Kidney epithelial cell (primary cell): ENCODE measurements at regions not wholly inside any gene's neighbourhood (a gene's known extent, or its start where the extent isn't known, plus 50 kb on each side); places are given as distances from the start of the nearest gene placed in this dataset.

ENCODE experiments used
- DNase-seq: peaks from one replicate; pipeline ENCODE4 v3.0.0-alpha.2; 2010; ENCODE audit warnings: low read depth
- H3K27me3 ChIP-seq: 2 replicates; pipeline ENCODE4 v1.6.0; 2011; ENCODE audit warnings: low read length; ENCODE audit not compliant: control insufficient read depth, insufficient read depth
- H3K36me3 ChIP-seq: 2 replicates; pipeline ENCODE4 v1.5.1; 2011; ENCODE audit warnings: low read length; ENCODE audit not compliant: control insufficient read depth, insufficient read depth
- H3K4me3 ChIP-seq: 2 replicates; pipeline ENCODE4 v1.5.1; 2011; ENCODE audit warnings: low read depth, mild to moderate bottlenecking, control low read depth, low read length
- CTCF ChIP-seq: IDR thresholded peaks from 2 replicates; pipeline ENCODE4 v1.5.1; 2011; ENCODE audit warnings: mild to moderate bottlenecking, moderate library complexity, low read length, control low read depth, inconsistent platforms; ENCODE audit not compliant: insufficient read depth, poor library complexity, severe bottlenecking

GRCh38 chr10:100612601-100613595 lies 77.2 kb downstream of the HIF1AN start:
- Histone ChIP-seq H3K36me3 (no peaks in the 10 kb centered on the region), H3K27me3 (peaks cover 41% of the 10 kb centered on the region), H3K4me3 (no peak overlapping the region)
- TF ChIP-seq CTCF: no peak
- no peak for DNase-seq

GRCh38 chr10:100613846-100614245 lies 78.1 kb downstream of the HIF1AN start:
- no peak for DNase-seq
- Histone ChIP-seq H3K27me3 (peaks cover 49% of the 10 kb centered on the region), H3K4me3 (no peak overlapping the region), H3K36me3 (no peaks in the 10 kb centered on the region)
- no peak for TF ChIP-seq CTCF

GRCh38 chr10:100614429-100615095 lies 78.8 kb downstream of the HIF1AN start:
- H3K27me3 ChIP-seq: peaks cover 56% of the 10 kb centered on the region
- H3K36me3 ChIP-seq: no peaks in the 10 kb centered on the region
- no peak for DNase-seq
- TF ChIP-seq CTCF: no peak
- H3K4me3 ChIP-seq: no peak overlapping the region

GRCh38 chr10:100615241-100615640 lies 79.5 kb downstream of the HIF1AN start:
- no peak for TF ChIP-seq CTCF
- DNase-seq: no peak
- Histone ChIP-seq H3K36me3 (no peaks in the 10 kb centered on the region), H3K27me3 (peaks cover 63% of the 10 kb centered on the region), H3K4me3 (no peak overlapping the region)

GRCh38 chr10:100615908-100616307 lies 80.2 kb downstream of the HIF1AN start:
- DNase-seq: no peak
- TF ChIP-seq CTCF: no peak
- H3K27me3 ChIP-seq: peaks cover 70% of the 10 kb centered on the region
- no peak overlapping the region for H3K4me3 ChIP-seq
- no peaks in the 10 kb centered on the region for H3K36me3 ChIP-seq
